Suppressor macrophage (primary cell): ENCODE measurements at regions not wholly inside any gene's neighbourhood (a gene's known extent, or its start where the extent isn't known, plus 50 kb on each side); places are given as distances from the start of the nearest gene placed in this dataset.

ENCODE experiments used
- DNase-seq, 4 experiments: peaks; one replicate each; pipeline ENCODE4 v3.0.0-alpha.2; 2020 to 2022

- DNase-seq: no peak
These were observed 374.0 kb downstream of the DIRAS2 start for GRCh38 chr9:90268613-90269012.

GRCh38 chr9:90271707-90272106 is 370.9 kb downstream of the DIRAS2 start:
- no peak for DNase-seq

GRCh38 chr9:90274725-90275124 is 367.9 kb downstream of the DIRAS2 start:
- no peak for DNase-seq

DNA sequence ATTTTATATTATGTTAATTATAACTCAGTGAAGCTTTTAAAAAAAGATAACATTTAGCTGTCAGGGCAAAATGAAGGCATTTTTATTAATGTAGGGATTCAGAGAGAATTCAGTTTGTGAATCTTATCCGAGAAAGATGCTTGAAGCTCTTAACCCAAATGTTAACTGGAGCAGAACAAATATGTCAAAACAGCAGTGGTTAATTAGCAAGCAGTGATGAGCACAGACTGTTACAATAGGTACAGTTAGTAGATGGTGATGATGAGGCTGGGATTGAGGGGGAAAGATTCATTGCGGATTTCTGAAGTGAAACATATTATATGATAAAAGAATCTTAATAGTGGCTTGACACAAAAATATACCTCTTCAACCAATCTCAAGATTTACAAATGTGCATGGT is 356.7 kb downstream of the DIRAS2 start:
- no peak for DNase-seq

GRCh38 chr9:90287567-90288274 is 354.9 kb downstream of the DIRAS2 start:
- no peak for DNase-seq

- no peak for DNase-seq
These were observed 354.4 kb downstream of the DIRAS2 start for GRCh38 chr9:90288275-90288639.

DNA sequence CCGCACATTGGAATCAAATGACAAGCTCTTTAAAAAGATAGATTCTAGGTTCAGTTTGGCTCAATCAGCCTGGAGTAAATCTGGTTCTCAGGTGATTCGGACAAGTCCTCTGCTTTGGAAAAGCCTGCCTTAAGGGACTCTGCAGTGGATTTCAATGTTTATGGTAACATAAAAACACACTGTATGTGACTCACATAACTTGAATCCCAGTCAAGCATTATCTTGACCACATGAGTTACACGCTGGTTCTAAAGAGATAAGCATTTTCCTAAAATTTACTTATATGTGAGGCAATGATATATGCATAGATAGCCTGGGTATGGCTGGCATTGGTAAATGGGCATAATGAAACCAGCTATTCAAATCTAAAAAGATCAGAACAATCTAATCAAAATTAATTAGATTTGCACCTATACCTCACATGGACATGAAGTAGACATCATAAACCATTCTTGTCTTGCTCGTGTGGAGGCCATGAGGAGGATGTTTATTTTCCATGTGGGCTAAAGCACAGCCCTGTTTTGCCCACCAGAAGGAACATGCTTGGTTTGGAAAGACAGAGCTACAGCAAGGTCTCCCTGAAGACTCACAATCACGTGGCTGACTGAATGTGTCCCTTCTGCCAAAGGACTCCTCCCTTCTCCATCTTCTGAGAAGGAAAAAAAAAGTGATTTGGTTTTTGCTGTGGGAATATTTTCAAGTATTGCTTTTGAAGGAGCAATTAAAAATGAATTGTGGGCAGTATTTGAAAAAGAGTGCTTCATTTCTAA is 351.7 kb downstream of the DIRAS2 start:
- DNase-seq: no peak

GRCh38 chr9:90296539-90296938 is 346.1 kb downstream of the DIRAS2 start:
- no peak for DNase-seq

DNA sequence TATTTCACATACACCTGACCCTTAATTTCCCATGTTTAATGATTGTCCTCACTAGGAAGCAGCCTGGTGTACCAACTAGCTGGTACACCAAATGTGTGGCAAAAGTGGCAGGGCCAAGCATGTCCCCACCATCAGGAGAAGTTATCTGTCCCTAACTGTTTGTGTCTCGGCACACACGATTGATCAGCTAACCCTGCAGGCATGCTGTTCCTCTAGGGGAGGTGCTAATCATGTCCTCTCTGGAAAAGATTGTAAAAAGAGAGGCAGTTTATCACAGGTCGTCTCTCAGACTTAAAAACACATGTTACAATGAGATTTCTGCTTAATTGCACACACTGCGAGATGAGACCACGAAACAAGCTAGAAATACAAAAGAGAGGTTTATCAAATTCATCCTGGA is 342.7 kb downstream of the DIRAS2 start:
- no peak for DNase-seq

DNA sequence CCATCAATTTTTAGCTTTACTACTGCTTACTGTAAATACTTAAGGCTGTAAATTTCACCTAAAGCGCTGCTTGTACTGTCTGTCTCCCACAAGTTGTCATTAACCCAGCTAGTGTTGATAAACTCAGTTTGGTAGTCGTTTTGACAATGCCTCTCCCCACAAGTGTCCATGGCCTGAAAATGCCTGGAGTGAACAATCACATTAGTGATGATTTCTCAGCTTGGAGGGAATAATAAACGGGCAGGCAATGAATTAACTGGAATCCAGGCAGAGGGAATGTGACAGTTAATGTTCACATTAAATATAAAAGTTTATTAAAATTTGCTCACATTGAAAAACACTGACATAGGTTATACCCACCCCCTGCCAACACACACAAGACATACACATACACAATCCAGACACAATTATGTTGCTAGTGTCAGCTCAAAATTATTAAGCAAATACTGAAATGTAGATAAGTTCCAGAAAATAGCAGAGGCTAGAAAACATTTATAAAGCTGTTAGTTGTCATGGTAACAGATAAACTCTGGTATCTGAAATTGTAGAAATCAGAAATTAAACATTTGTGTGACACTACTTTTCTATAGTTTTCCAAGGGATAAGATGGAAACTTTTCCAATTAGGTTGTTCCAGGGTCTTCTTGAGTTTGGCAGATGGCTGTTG is 341.9 kb downstream of the DIRAS2 start:
- no peak for DNase-seq

GRCh38 chr9:90301277-90301653 is 341.4 kb downstream of the DIRAS2 start:
- peak in 1 of 4 experiments; percentile 4 for DNase-seq

GRCh38 chr9:90303655-90304054 is 339.0 kb downstream of the DIRAS2 start:
- DNase-seq: no peak

DNA sequence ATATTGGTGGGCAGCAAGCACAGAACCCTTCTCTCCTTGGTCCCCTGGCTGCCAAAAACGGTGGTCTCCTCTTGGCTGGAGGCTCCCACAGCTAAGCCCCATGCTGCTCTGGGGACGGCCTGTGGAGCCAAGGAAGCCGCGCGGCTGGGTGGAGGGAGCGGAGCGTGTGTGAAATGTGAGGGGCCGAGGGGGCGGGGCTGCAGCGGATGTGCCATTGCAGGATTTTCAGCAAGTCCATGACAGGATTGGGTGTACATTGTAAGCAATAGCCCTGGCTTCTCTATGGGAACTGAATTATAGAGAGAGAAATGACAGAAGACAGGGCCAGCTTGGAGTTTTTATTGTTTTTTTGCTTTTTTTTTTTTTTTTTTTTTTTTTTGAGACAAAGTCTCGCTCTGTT is 336.5 kb downstream of the DIRAS2 start:
- DNase-seq: no peak

DNA sequence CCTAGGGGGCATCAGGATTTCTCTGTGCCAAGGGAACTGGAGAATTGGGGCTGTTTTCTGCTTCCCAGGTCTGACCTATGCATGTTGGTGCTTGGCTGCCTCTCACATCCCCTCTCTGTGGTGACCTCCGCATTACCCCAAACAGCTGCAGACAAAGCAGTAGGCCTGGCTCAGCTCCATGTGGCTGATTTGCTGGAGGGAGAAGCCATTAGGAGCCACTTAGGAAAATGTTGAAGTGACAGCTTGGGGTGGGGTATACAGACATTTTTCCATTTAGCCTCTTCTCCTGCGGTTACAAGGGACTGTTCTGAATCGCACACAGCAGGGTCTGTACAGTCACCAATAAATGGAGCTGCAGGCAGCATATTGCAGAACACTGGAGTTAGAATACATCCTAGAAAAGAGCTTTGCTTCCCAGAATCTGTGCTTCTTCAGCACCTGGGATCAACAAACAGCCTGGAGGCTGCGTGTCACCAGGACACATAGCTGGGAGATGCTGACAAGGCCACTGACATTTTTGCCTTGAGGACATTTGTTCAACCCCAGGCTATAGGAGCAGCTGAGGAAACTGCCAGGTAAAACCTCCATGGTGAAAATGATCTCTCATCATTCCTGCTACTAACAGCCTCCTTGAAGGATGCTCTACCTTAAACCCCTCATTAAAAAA is 335.3 kb downstream of the DIRAS2 start:
- DNase-seq: no peak

DNA sequence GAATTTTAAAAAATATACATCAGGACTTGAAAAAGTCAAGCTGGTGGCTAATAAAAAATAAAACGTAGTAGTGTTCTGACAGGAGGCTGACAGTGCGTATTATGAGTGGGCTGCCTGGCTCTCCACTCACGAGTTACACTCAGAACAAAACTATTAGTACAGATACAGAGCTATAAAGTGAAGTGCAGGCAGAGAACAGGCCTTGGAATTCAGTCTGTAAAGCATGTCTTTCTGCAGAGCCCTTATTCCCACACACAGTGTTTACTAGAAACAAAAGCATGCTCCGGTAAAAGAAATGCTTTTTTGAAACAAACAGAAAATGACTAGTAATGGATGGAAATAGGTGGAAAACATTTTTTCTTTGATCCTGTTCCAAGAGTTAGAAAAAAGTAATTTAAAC is 334.7 kb downstream of the DIRAS2 start:
- DNase-seq: no peak

GRCh38 chr9:90308691-90309090 is 333.9 kb downstream of the DIRAS2 start:
- no peak for DNase-seq

DNA sequence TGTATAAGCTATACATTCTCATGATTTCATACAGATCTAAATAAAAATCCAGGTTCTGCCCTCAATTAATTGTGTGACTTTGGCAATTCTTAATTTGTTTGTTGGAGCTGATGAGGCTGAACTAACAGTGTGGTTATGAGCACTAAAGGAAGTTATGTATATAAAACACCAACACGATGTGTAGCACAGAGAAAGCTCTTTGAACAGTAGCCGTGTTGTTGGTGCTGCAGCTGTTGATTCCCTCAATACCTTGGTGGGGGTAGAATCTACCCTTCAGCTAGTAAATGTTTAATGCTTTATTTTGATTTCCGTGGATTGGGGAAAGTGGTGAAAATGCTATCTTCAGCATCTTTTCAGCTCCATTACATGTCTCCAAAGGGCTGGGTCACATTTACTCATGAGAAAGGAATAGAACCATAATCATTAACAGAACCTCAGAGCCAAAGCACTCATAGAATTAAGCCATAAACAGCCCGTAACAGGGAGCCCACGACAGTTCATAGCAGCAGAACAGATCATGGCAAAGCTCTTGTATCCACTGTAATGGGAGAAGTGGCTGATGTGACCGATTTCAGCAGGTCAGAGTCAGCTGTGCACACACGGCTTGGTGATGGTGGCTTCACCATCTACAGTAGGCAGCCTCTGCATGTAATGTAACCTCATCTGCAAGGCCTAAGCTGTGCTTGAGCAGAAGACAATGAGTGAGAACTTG is 332.7 kb downstream of the DIRAS2 start:
- DNase-seq: no peak

GRCh38 chr9:90310521-90310876 is 332.1 kb downstream of the DIRAS2 start:
- DNase-seq: no peak

GRCh38 chr9:90311811-90312210 is 330.8 kb downstream of the DIRAS2 start:
- peak in 1 of 4 experiments; percentile 3 for DNase-seq

- no peak for DNase-seq
These were observed 320.3 kb downstream of the DIRAS2 start for GRCh38 chr9:90322296-90322695.

DNA sequence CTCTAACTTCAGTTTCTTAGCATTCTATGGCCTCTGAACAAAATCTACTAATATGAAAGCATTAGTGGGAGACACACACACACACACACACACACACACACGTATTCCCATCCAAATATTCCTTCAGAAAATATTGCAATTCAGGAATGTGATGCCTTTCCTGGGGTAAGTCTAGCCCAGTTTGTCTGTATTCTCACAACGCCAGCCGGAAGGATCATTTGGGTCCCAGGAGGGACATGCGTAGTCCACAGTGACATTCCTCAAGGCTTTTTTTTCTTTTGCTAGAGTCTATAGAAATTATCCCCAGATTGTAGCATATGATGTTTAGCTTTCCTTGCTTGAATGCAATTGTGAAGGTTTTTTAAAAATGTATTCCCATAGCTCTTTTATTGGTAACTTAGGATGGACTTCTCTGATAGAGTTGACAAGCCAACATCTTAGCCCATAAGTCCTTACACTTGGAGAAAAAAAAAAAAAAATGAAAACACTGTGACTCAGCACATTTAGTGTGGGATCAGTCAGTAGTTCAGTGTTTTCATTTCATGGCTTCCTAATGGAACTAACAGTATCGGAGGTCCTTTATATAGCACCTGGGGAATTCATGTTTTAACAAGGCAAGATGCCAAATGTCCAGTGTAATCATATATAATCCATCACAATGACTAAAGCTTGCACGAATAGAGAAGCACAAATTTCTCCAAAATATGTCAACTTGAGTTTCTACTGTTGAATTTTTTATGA is 316.5 kb downstream of the DIRAS2 start:
- no peak for DNase-seq

GRCh38 chr9:90330231-90330630 is 312.4 kb downstream of the DIRAS2 start:
- DNase-seq: no peak
